Gastroesophageal sphincter (tissue), 3 donors: ENCODE measurements at regions not wholly inside any gene's neighbourhood (a gene's known extent, or its start where the extent isn't known, plus 50 kb on each side); places are given as distances from the start of the nearest gene placed in this dataset.

Source experiments
- EP300 ChIP-seq: sonication (generic); formaldehyde crosslinking; IDR thresholded peaks from one replicate; pipeline ENCODE4 v1.6.1; 2017; ENCODE audit warnings: antibody characterized with exemption, mild to moderate bottlenecking
- POLR2A ChIP-seq, 2 donors: fragments of 450-650 bp; IDR thresholded peaks; one replicate each; pipeline ENCODE4 v1.6.1; 2017; ENCODE audit warnings: antibody characterized with exemption in 2 of 2, mild to moderate bottlenecking in 2 of 2, moderate library complexity in 1 of 2
- POLR2AphosphoS5 ChIP-seq: sonication (generic); formaldehyde crosslinking; IDR thresholded peaks from one replicate; pipeline ENCODE4 v1.6.1; 2017; ENCODE audit warnings: antibody characterized with exemption
- TF ChIP-seq, protein P1 (sequence below), 4 experiments: fragments of 200-600 bp in 2 of 4; fragments of 450-650 bp in 2 of 4; sonication (generic) in 1 of 4; IDR thresholded peaks; one replicate each; pipeline ENCODE4 v1.5.1; 2017 to 2019; ENCODE audit warnings: antibody characterized with exemption in 4 of 4, mild to moderate bottlenecking in 2 of 4, moderate library complexity in 2 of 4

DNA sequence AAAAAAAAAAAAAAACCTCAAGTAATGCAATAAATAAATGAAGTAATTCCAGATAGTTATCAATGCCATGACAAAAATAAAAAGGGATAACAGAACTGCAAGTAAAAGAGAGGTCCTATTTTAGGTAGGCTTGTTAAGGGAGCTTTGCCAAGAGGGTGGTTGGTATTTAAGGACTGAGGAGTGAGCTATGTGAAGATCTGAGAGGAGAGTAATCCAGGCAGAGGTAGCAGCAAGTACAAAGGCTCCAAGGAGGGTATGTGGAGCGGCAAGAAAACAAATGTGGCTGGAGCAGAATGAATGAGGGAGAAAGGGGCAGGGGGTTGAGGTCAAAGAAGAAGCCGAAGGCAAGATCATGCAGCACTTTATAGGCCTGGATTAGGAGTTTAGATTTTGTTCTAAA, 59.9 kb upstream of the CDC42BPA start:
- TF ChIP-seq, protein P1, sequence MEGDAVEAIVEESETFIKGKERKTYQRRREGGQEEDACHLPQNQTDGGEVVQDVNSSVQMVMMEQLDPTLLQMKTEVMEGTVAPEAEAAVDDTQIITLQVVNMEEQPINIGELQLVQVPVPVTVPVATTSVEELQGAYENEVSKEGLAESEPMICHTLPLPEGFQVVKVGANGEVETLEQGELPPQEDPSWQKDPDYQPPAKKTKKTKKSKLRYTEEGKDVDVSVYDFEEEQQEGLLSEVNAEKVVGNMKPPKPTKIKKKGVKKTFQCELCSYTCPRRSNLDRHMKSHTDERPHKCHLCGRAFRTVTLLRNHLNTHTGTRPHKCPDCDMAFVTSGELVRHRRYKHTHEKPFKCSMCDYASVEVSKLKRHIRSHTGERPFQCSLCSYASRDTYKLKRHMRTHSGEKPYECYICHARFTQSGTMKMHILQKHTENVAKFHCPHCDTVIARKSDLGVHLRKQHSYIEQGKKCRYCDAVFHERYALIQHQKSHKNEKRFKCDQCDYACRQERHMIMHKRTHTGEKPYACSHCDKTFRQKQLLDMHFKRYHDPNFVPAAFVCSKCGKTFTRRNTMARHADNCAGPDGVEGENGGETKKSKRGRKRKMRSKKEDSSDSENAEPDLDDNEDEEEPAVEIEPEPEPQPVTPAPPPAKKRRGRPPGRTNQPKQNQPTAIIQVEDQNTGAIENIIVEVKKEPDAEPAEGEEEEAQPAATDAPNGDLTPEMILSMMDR (IDR thresholded peaks at IDR 0.05), result no peak
- no peak for TF ChIP-seq POLR2AphosphoS5
- no peak for TF ChIP-seq EP300
- TF ChIP-seq POLR2A (IDR thresholded peaks at IDR 0.05), result no peak
